ENCODE measurements at regions not wholly inside any gene's neighbourhood (a gene's known extent, or its start where the extent isn't known, plus 50 kb on each side); places are given as distances from the start of the nearest gene placed in this dataset.
"Not testable (repeated sequence)": the region's sequence is repeated elsewhere in the genome, so short reads cannot be mapped to it uniquely, and the experiment has no call there.

GRCh38 chr2:208906330-208906729 lies 499.7 kb downstream of the PTH2R start:
- H2BK15ac ChIP-seq (ENCODE audit: low read depth, poor library complexity, severe bottlenecking) = no peak overlapping the region
- H3K4me2 ChIP-seq (ENCODE audit: low read length, poor library complexity, severe bottlenecking) = no peak overlapping the region
- no peak overlapping the region for H2BK5ac ChIP-seq (ENCODE audit: low read depth, low read length, poor library complexity, severe bottlenecking)
- no peak overlapping the region for H3K14ac ChIP-seq (ENCODE audit: low read length in 2 of 2)
- H3K4ac ChIP-seq (ENCODE audit: low read depth in 1 of 2, low read length in 2 of 2) = no peak overlapping the region
- no peak overlapping the region for H4K91ac ChIP-seq (ENCODE audit: low read length)
- no peak overlapping the region for H3K18ac ChIP-seq (ENCODE audit: low read depth in 1 of 2, low read length in 2 of 2)
- DNase-seq = no peak
- H3K27ac ChIP-seq (ENCODE audit: low read length, poor library complexity, severe bottlenecking) = no peak overlapping the region
- no peak overlapping the region for H3K4me3 ChIP-seq (ENCODE audit: insufficient read depth in 1 of 2, low read depth in 1 of 2, low read length in 2 of 2)
- H4K8ac ChIP-seq (ENCODE audit: low read length) = no peak overlapping the region
- H2AFZ ChIP-seq (ENCODE audit: low read depth, low read length) = no peak overlapping the region
- no peaks in the 10 kb centered on the region for H3K4me1 ChIP-seq (ENCODE audit: control insufficient read depth, insufficient read depth, low read depth, low read length)
- H3K9ac ChIP-seq (ENCODE audit: low read length) = no peak overlapping the region
- H3K9me3 ChIP-seq (ENCODE audit: control insufficient read depth, low read length) = peaks cover 3% of the 10 kb centered on the region
- no peaks in the 10 kb centered on the region for H3K36me3 ChIP-seq (ENCODE audit: control insufficient read depth in 1 of 2, insufficient read depth in 2 of 2, low read depth in 1 of 2, low read length in 2 of 2)
- no peaks in the 10 kb centered on the region for H3K27me3 ChIP-seq (ENCODE audit: control insufficient read depth in 1 of 2, insufficient read depth in 1 of 2, low read length in 2 of 2)
- no peak overlapping the region for H2BK120ac ChIP-seq (ENCODE audit: low read depth, low read length)
- no peak overlapping the region for H3K23ac ChIP-seq (ENCODE audit: low read length in 2 of 2)
- no peak overlapping the region for H2BK12ac ChIP-seq (ENCODE audit: low read length in 2 of 2)
- H2AK5ac ChIP-seq (ENCODE audit: low read length, severe bottlenecking) = no peak overlapping the region
- WGBS = 77% methylated on average over 1 of the region's 1 CpG
- no peaks in the 10 kb centered on the region for H3K79me1 ChIP-seq (replicated peaks; ENCODE audit: low read length, poor library complexity, severe bottlenecking)

GRCh38 chr2:208915401-208915800 lies 508.4 kb upstream of the MAP2 start:
- H3K4me2 ChIP-seq (ENCODE audit: low read length, poor library complexity, severe bottlenecking) = no peak overlapping the region
- 91% methylated on average over 4 of the region's 4 CpGs for WGBS
- H3K9me3 ChIP-seq (ENCODE audit: control insufficient read depth, low read length) = peaks cover 12% of the 10 kb centered on the region
- no peaks in the 10 kb centered on the region for H3K79me1 ChIP-seq (replicated peaks; ENCODE audit: low read length, poor library complexity, severe bottlenecking)
- no peak overlapping the region for H4K91ac ChIP-seq (ENCODE audit: low read length)
- no peak overlapping the region for H4K8ac ChIP-seq (ENCODE audit: low read length)
- H3K9ac ChIP-seq (ENCODE audit: low read length) = no peak overlapping the region
- no peak overlapping the region for H3K18ac ChIP-seq (ENCODE audit: low read depth in 1 of 2, low read length in 2 of 2)
- H2AFZ ChIP-seq (ENCODE audit: low read depth, low read length) = no peak overlapping the region
- no peaks in the 10 kb centered on the region for H3K27me3 ChIP-seq (ENCODE audit: control insufficient read depth in 1 of 2, insufficient read depth in 1 of 2, low read length in 2 of 2)
- no peak for DNase-seq
- H3K4me3 ChIP-seq (ENCODE audit: insufficient read depth in 1 of 2, low read depth in 1 of 2, low read length in 2 of 2) = no peak overlapping the region
- H3K4ac ChIP-seq (ENCODE audit: low read depth in 1 of 2, low read length in 2 of 2) = no peak overlapping the region
- H3K14ac ChIP-seq (ENCODE audit: low read length in 2 of 2) = no peak overlapping the region
- H2BK120ac ChIP-seq (ENCODE audit: low read depth, low read length) = no peak overlapping the region
- H2BK12ac ChIP-seq (ENCODE audit: low read length in 2 of 2) = no peak overlapping the region
- H3K36me3 ChIP-seq (ENCODE audit: control insufficient read depth in 1 of 2, insufficient read depth in 2 of 2, low read depth in 1 of 2, low read length in 2 of 2) = no peaks in the 10 kb centered on the region
- no peak overlapping the region for H3K23ac ChIP-seq (ENCODE audit: low read length in 2 of 2)
- H3K27ac ChIP-seq (ENCODE audit: low read length, poor library complexity, severe bottlenecking) = no peak overlapping the region
- no peaks in the 10 kb centered on the region for H3K4me1 ChIP-seq (ENCODE audit: control insufficient read depth, insufficient read depth, low read depth, low read length)
- H2BK15ac ChIP-seq (ENCODE audit: low read depth, poor library complexity, severe bottlenecking) = no peak overlapping the region
- no peak overlapping the region for H2AK5ac ChIP-seq (ENCODE audit: low read length, severe bottlenecking)
- H2BK5ac ChIP-seq (ENCODE audit: low read depth, low read length, poor library complexity, severe bottlenecking) = no peak overlapping the region

GRCh38 chr2:208916881-208917280 lies 507.0 kb upstream of the MAP2 start:
- H3K18ac ChIP-seq (ENCODE audit: low read depth in 1 of 2, low read length in 2 of 2) = no peak overlapping the region
- H3K23ac ChIP-seq (ENCODE audit: low read length in 2 of 2) = no peak overlapping the region
- H3K79me1 ChIP-seq (replicated peaks; ENCODE audit: low read length, poor library complexity, severe bottlenecking) = no peaks in the 10 kb centered on the region
- H3K27me3 ChIP-seq (ENCODE audit: control insufficient read depth in 1 of 2, insufficient read depth in 1 of 2, low read length in 2 of 2) = no peaks in the 10 kb centered on the region
- no peak overlapping the region for H4K8ac ChIP-seq (ENCODE audit: low read length)
- no peaks in the 10 kb centered on the region for H3K4me1 ChIP-seq (ENCODE audit: control insufficient read depth, insufficient read depth, low read depth, low read length)
- no peak overlapping the region for H3K9ac ChIP-seq (ENCODE audit: low read length)
- no peak overlapping the region for H2AFZ ChIP-seq (ENCODE audit: low read depth, low read length)
- no peak overlapping the region for H2BK15ac ChIP-seq (ENCODE audit: low read depth, poor library complexity, severe bottlenecking)
- no peak overlapping the region for H3K4me2 ChIP-seq (ENCODE audit: low read length, poor library complexity, severe bottlenecking)
- H3K9me3 ChIP-seq (ENCODE audit: control insufficient read depth, low read length) = peaks cover 8% of the 10 kb centered on the region
- no peak overlapping the region for H3K27ac ChIP-seq (ENCODE audit: low read length, poor library complexity, severe bottlenecking)
- H3K4ac ChIP-seq (ENCODE audit: low read depth in 1 of 2, low read length in 2 of 2) = no peak overlapping the region
- no peak for DNase-seq
- H3K4me3 ChIP-seq (ENCODE audit: insufficient read depth in 1 of 2, low read depth in 1 of 2, low read length in 2 of 2) = no peak overlapping the region
- H3K14ac ChIP-seq (ENCODE audit: low read length in 2 of 2) = no peak overlapping the region
- no peak overlapping the region for H2AK5ac ChIP-seq (ENCODE audit: low read length, severe bottlenecking)
- 71% methylated on average over 2 of the region's 2 CpGs for WGBS
- no peak overlapping the region for H2BK120ac ChIP-seq (ENCODE audit: low read depth, low read length)
- H2BK5ac ChIP-seq (ENCODE audit: low read depth, low read length, poor library complexity, severe bottlenecking) = no peak overlapping the region
- no peaks in the 10 kb centered on the region for H3K36me3 ChIP-seq (ENCODE audit: control insufficient read depth in 1 of 2, insufficient read depth in 2 of 2, low read depth in 1 of 2, low read length in 2 of 2)
- H2BK12ac ChIP-seq (ENCODE audit: low read length in 2 of 2) = no peak overlapping the region
- H4K91ac ChIP-seq (ENCODE audit: low read length) = no peak overlapping the region

GRCh38 chr2:208921358-208921757 lies 502.5 kb upstream of the MAP2 start:
- H2BK120ac ChIP-seq (ENCODE audit: low read depth, low read length); H4K91ac ChIP-seq (ENCODE audit: low read length); H3K4me2 ChIP-seq (ENCODE audit: low read length, poor library complexity, severe bottlenecking); H2BK5ac ChIP-seq (ENCODE audit: low read depth, low read length, poor library complexity, severe bottlenecking); H3K23ac ChIP-seq (ENCODE audit: low read length in 2 of 2); H3K9ac ChIP-seq (ENCODE audit: low read length); H3K27ac ChIP-seq (ENCODE audit: low read length, poor library complexity, severe bottlenecking); H2AK5ac ChIP-seq (ENCODE audit: low read length, severe bottlenecking); H3K4me1 ChIP-seq (ENCODE audit: control insufficient read depth, insufficient read depth, low read depth, low read length); H3K27me3 ChIP-seq (ENCODE audit: control insufficient read depth in 1 of 2, insufficient read depth in 1 of 2, low read length in 2 of 2); H3K36me3 ChIP-seq (ENCODE audit: control insufficient read depth in 1 of 2, insufficient read depth in 2 of 2, low read depth in 1 of 2, low read length in 2 of 2); H2AFZ ChIP-seq (ENCODE audit: low read depth, low read length); H3K4me3 ChIP-seq (ENCODE audit: insufficient read depth in 1 of 2, low read depth in 1 of 2, low read length in 2 of 2); H3K18ac ChIP-seq (ENCODE audit: low read depth in 1 of 2, low read length in 2 of 2); H2BK12ac ChIP-seq (ENCODE audit: low read length in 2 of 2); H2BK15ac ChIP-seq (ENCODE audit: low read depth, poor library complexity, severe bottlenecking); H3K14ac ChIP-seq (ENCODE audit: low read length in 2 of 2); H3K4ac ChIP-seq (ENCODE audit: low read depth in 1 of 2, low read length in 2 of 2); H3K79me1 ChIP-seq (replicated peaks; ENCODE audit: low read length, poor library complexity, severe bottlenecking); DNase-seq; H4K8ac ChIP-seq (ENCODE audit: low read length): not testable (repeated sequence)
- H3K9me3 ChIP-seq (ENCODE audit: control insufficient read depth, low read length) = peaks cover 25% of the 10 kb centered on the region
- WGBS = no CpG with 5 or more reads among the region's 1 CpG
